Stomach (tissue), 8 donors: ENCODE measurements at regions not wholly inside any gene's neighbourhood (a gene's known extent, or its start where the extent isn't known, plus 50 kb on each side); places are given as distances from the start of the nearest gene placed in this dataset.

Experiments
- DNase-seq, 2 donors: peaks; one replicate each; pipeline versions ENCODE4 v3.0.0 to v3.0.0-alpha.2; 2013 to 2019
- H3K27ac ChIP-seq, 5 donors: fragments of 200-600 bp in 4 of 5; sonication (generic) in 4 of 5; one replicate each; pipeline ENCODE4 v1.5.1; 2013 to 2019; ENCODE audit warnings: mild to moderate bottlenecking in 1 of 5, moderate library complexity in 1 of 5
- H3K27me3 ChIP-seq, 3 donors: fragments of 200-600 bp; sonication (generic); one replicate each; pipeline ENCODE4 v1.5.1; 2017 to 2019; ENCODE audit warnings: mixed run types in 1 of 3
- H3K36me3 ChIP-seq, 4 donors: fragments of 200-600 bp; sonication (generic); 1 replicate in 3 of 4; 2 replicates in 1 of 4; pipeline ENCODE4 v1.5.1; 2016 to 2019
- H3K4me1 ChIP-seq, 4 donors: fragments of 200-600 bp; sonication (generic); one replicate each; pipeline ENCODE4 v1.5.1; 2016 to 2019
- H3K4me3 ChIP-seq, 4 donors: fragments of 200-600 bp; sonication (generic) in 3 of 4; one replicate each; pipeline ENCODE4 v1.5.1; 2016 to 2019; ENCODE audit warnings: mild to moderate bottlenecking in 1 of 4
- H3K9me3 ChIP-seq, 4 donors: fragments of 200-600 bp; sonication (generic); one replicate each; pipeline ENCODE4 v1.5.1; 2016 to 2019
- EP300 ChIP-seq: sonication (generic); formaldehyde crosslinking; IDR thresholded peaks from one replicate; pipeline ENCODE4 v1.6.1; 2017; ENCODE audit warnings: antibody characterized with exemption
- POLR2A ChIP-seq, 4 donors: fragments of 450-650 bp; IDR thresholded peaks; one replicate each; pipeline ENCODE4 v1.6.1; 2016; ENCODE audit warnings: antibody characterized with exemption in 4 of 4, control low read depth in 2 of 4, mild to moderate bottlenecking in 1 of 4, moderate library complexity in 1 of 4
- POLR2AphosphoS5 ChIP-seq, 3 donors: sonication (generic); formaldehyde crosslinking; IDR thresholded peaks; one replicate each; pipeline ENCODE4 v1.6.1; 2016; ENCODE audit warnings: antibody characterized with exemption in 3 of 3
- WGBS, 5 donors: extraction: QIAGEN DNeasy Blood & Tissue Kit in 3 of 5; methylation state at CpG; one replicate each; pipeline versions ENCODE4 v1.1.5 to v1.1.7; 2013 to 2018; 5-methylcytosine and 5-hydroxymethylcytosine counted together
- intact Hi-C: fragments of 100-400 bp; cut with DNase I; formaldehyde crosslinking; loops from one replicate; pipeline ENCODE4 v1.15.1; 2023; ENCODE audit warnings: low total_unique reads
- TF ChIP-seq, protein P1 (sequence below), 7 experiments: fragments of 450-650 bp in 4 of 7; fragments of 200-600 bp in 3 of 7; sonication (generic) in 3 of 7; IDR thresholded peaks; one replicate each; pipeline ENCODE4 v1.5.1; 2016 to 2019; ENCODE audit warnings: antibody characterized with exemption in 7 of 7, control low read depth in 2 of 7, mild to moderate bottlenecking in 1 of 7
- donor health status: healthy with polysubstance abuse.
- donor health status: Bipolar disorder and iron deficiency.
- donor health status: healthy.

DNA sequence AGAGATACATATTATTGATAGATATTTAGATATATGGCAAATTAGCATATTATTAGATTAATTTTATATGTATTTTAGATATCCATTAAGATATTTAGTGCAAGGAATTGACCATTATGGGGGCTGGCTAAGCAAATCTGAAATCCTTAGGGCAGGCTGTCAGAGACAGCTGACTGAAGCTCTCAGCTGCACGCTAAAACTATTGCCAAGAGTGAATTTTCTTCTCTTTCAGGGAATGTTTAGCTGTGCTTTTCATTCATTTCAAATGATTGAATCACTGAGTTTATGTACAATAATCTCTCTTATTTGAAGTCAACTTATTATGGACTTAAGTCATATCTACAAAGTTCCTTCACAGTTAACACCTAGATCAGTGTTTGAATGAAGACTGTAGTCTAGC, 566.5 kb downstream of the LRFN5 start:
- H3K9me3 ChIP-seq: peaks cover 0 to 25% (median 5%) of the 10 kb centered on the region in 4 donors
- WGBS, 5 donors: 77 to 90% (median 82%) methylated on average over 1 of the region's 1 CpG
- no peak overlapping the region for H3K27ac ChIP-seq
- no peaks in the 10 kb centered on the region for H3K36me3 ChIP-seq
- no peaks in the 10 kb centered on the region for H3K4me1 ChIP-seq
- H3K27me3 ChIP-seq: no peaks in the 10 kb centered on the region
- DNase-seq: no peak
- no peak for TF ChIP-seq EP300
- TF ChIP-seq, protein P1, sequence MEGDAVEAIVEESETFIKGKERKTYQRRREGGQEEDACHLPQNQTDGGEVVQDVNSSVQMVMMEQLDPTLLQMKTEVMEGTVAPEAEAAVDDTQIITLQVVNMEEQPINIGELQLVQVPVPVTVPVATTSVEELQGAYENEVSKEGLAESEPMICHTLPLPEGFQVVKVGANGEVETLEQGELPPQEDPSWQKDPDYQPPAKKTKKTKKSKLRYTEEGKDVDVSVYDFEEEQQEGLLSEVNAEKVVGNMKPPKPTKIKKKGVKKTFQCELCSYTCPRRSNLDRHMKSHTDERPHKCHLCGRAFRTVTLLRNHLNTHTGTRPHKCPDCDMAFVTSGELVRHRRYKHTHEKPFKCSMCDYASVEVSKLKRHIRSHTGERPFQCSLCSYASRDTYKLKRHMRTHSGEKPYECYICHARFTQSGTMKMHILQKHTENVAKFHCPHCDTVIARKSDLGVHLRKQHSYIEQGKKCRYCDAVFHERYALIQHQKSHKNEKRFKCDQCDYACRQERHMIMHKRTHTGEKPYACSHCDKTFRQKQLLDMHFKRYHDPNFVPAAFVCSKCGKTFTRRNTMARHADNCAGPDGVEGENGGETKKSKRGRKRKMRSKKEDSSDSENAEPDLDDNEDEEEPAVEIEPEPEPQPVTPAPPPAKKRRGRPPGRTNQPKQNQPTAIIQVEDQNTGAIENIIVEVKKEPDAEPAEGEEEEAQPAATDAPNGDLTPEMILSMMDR (IDR thresholded peaks at IDR 0.05): no peak
- TF ChIP-seq POLR2A (IDR thresholded peaks at IDR 0.05): no peak
- no peak for TF ChIP-seq POLR2AphosphoS5 (IDR thresholded peaks at IDR 0.05)
- H3K4me3 ChIP-seq: no peak overlapping the region
- intact Hi-C loops: no loop called here

DNA sequence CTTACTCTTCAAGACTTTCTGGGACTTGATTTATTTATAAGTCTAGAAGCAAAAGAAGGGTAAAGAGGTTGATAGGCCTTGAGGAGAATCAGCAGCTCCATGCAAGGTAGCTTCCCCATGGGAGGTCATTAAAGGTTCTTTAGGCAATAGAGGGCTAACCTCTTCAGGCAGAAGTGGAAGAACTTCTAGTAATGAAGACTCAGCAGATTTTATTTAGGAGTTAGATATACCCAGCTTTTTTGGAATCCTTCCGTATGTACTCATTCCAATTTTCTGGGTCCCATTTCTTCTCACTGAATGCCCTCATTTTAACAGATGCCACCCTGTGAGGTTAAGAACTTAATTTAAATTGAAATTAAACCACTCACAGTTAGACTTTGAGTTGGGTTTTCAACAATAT, 565.6 kb downstream of the LRFN5 start:
- 92 to 100% (median 96%) methylated on average over 1 of the region's 1 CpG for WGBS, 5 donors
- no peak for TF ChIP-seq EP300
- TF ChIP-seq POLR2AphosphoS5 (IDR thresholded peaks at IDR 0.05): no peak
- no peak for TF ChIP-seq POLR2A (IDR thresholded peaks at IDR 0.05)
- TF ChIP-seq, protein P1 (IDR thresholded peaks at IDR 0.05): no peak
- Histone ChIP-seq H3K27ac (no peak overlapping the region), H3K27me3 (no peaks in the 10 kb centered on the region), H3K9me3 (peaks cover 0 to 33% (median 7%) of the 10 kb centered on the region in 4 donors), H3K36me3 (no peaks in the 10 kb centered on the region), H3K4me3 (no peak overlapping the region), H3K4me1 (no peaks in the 10 kb centered on the region)
- DNase-seq: no peak
- intact Hi-C loops: no loop called here

DNA sequence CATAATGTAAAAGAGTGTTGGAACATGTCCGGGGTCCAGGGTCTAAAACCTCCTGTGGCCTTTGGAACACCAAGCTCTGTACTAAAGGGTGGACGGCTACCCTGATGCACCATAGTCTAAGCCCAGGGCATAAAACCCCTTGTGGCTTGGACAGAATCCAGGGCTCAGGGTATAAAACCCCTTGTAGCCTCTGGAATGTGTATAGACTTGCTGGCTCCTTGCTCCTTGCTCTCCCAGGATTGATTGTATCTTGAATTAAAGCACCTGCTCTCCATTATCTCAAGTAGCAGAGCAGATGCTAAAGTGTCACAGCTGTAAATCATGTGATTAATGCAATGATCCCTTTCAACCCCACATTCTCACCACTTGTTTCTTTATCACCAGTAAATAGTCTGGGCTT, 556.5 kb downstream of the LRFN5 start:
- peaks cover 0 to 16% (median 5%) of the 10 kb centered on the region in 4 donors for H3K9me3 ChIP-seq
- TF ChIP-seq POLR2AphosphoS5 (IDR thresholded peaks at IDR 0.05): no peak
- TF ChIP-seq POLR2A (IDR thresholded peaks at IDR 0.05): no peak
- TF ChIP-seq, protein P1 (IDR thresholded peaks at IDR 0.05): no peak
- TF ChIP-seq EP300: no peak
- H3K27me3 ChIP-seq: no peaks in the 10 kb centered on the region
- intact Hi-C loops: no loop called here
- WGBS, 5 donors: 70 to 88% (median 80%) methylated on average over 2 of the region's 2 CpGs
- H3K27ac ChIP-seq: no peak overlapping the region
- H3K4me1 ChIP-seq: no peaks in the 10 kb centered on the region
- no peaks in the 10 kb centered on the region for H3K36me3 ChIP-seq
- no peak for DNase-seq
- H3K4me3 ChIP-seq: no peak overlapping the region

DNA sequence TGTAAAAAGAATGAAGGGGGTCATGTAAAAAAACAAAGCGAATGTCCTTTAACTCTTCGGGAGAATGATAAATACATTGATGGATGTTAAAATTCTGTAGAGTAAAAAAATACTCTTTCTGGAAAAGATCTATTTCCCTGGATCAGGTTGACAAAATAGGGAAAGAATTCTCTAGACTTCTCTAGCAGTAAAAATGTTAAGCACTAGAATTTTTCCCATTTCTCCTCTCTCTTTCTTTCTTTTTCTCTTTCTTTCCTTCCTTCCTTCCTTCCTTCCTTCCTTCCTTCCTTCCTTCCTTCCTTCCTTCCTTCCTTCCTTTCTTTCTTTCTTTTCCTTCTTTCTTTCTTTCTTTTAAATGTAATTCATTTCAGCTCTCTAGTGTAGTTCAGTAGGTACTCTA, 552.5 kb downstream of the LRFN5 start:
- TF ChIP-seq POLR2A (IDR thresholded peaks at IDR 0.05) (no peak), POLR2AphosphoS5 (IDR thresholded peaks at IDR 0.05) (no peak)
- Histone ChIP-seq H3K27me3 (no peaks in the 10 kb centered on the region), H3K4me3 (no peak overlapping the region), H3K36me3 (no peaks in the 10 kb centered on the region), H3K4me1 (no peaks in the 10 kb centered on the region), H3K27ac (no peak overlapping the region), H3K9me3 (peaks cover 0 to 9% (median 3%) of the 10 kb centered on the region in 4 donors)
- intact Hi-C loops: no loop called here
- DNase-seq: no peak
- WGBS, 5 donors: 86 to 97% (median 95%) methylated on average over 2 of the region's 2 CpGs

DNA sequence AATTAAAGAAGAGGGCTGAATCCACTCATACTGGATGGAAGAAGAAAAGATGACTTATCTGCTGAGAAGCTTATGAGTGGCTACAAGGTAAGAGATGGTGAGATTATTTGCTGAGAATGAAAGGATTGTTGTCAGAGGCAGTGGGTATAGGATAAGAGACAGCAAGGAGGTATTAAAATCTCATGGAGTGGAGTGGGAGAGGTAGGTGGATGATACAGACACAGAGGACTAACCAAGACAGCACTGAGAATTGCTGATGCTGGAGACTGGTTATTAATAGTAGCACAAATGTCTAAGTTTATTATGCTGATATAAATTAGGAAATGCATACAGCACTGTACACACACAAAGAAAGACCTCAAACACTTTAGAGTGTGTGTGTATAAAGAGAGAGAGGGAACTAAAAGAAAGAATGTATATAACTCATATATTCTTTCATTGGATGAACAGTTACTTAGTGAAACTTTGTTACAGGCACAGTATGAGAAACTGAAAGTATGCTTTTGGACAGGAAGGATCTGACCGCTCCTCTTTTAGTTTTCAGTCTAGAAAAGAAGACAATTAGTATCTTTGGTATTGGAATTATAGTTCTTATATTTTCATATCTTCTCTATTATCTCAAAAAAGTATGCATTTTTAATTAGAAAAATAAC, 543.1 kb downstream of the LRFN5 start:
- Histone ChIP-seq H3K27ac (no peak overlapping the region), H3K36me3 (no peaks in the 10 kb centered on the region), H3K27me3 (no peaks in the 10 kb centered on the region), H3K9me3 (peaks cover 0 to 6% (median 3%) of the 10 kb centered on the region in 4 donors), H3K4me3 (no peak overlapping the region), H3K4me1 (no peaks in the 10 kb centered on the region)
- TF ChIP-seq, protein P1 (IDR thresholded peaks at IDR 0.05): no peak
- TF ChIP-seq POLR2A (IDR thresholded peaks at IDR 0.05) (no peak), POLR2AphosphoS5 (IDR thresholded peaks at IDR 0.05) (no peak), EP300 (no peak)
- intact Hi-C loops: no loop called here
- WGBS, 5 donors: 24 to 98% (median 92%) methylated on average over 1 of the region's 1 CpG
- no peak for DNase-seq
